Eye (tissue), 1 donor: ENCODE measurements at regions not wholly inside any gene's neighbourhood (a gene's known extent, or its start where the extent isn't known, plus 50 kb on each side); places are given as distances from the start of the nearest gene placed in this dataset.

Experiments used
- DNase-seq: peaks from one replicate; pipeline ENCODE4 v3.0.0-alpha.2; 2015

DNA sequence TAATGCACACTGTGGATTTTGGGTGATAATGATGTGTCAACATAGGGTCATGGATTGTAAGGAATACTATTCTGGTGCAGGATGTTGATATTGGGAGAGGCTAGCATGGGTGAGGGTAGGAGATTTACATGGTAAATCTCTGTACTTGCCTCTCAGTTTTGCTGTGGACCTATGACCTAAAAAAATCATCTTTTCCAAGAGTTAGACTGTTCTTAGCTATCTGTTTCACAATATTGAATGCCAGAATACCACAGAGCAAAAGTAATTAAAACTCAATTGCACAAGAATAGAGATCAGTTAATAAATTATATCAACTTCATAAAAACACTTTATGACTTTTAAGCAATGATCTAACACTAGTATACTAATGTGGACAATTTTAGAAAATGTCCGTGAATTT is 651.6 kb downstream of the HTR1A start:
- DNase-seq, result no peak

DNA sequence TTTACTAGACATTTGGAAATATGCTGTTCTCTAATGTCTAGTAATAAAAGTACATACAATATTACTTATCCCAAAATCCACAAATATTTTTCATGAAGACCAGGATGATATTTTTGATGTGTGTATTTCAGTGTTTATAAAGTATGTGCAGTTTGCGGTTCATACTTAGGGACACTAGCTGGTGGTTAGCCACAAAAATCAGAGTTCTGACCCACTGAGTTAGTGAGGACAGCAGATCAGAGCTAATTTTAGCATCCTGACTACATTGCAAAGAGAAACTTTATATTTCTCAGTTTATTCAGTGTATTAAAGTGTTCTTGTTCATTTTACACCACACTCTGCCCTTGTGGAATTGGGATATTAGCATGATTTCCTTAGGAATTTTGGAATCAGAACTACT is 655.3 kb downstream of the HTR1A start:
- no peak for DNase-seq

DNA sequence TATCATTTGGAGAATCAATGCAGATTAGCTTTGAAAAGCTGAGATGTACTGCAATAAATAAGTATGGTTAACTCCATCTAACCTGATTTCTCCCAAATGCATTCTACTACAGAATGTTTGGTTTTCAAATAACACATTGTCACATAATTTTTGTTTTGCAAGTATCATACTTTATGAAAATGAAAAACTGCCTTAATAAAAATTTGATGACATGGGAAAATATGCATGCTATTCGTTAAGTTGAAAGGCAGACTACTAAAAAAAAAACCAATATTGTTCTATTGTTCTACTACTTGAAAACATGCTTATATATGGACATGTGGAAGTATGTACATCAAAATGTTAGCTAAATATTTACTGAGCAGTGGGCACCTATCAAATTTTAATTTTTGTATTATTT is 668.9 kb downstream of the HTR1A start:
- no peak for DNase-seq

DNA sequence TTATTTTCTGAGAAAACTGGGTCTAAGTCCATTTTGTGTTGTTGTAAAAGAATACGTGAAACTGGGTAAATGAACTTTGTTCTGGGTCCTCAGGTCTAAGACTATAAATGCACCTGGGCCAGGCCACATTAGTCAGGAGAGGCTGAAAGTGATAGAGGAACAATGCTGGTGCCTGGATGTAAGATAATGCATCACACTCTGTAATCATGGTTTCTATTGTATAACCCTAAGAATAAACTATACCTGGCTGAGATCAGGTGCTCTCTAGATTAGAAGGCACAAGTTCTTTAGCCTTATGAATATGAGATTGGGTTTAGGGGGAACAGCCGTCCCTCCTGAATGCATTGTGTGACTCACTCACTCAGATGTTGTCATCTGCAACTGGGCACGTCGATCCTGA is 675.5 kb downstream of the HTR1A start:
- DNase-seq, result no peak

DNA sequence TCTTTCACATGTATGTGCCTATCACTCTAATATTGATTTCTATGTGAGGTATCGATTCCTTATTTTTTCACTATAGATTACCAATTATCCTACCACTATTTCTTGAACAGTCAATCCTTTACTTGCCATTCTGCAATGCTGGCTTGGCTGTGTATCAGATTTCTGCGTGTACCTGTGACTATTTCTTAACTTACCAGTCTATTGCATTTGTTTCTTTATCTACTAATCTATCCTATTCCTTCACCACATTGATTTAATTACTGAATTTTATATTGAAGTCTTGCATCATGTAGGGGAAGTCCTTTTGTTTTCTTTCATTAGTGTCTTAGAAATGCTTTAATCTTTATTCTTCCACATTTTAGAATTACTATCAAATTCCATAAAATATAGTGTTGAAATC is 684.8 kb downstream of the LRRC70 start:
- DNase-seq, result no peak

DNA sequence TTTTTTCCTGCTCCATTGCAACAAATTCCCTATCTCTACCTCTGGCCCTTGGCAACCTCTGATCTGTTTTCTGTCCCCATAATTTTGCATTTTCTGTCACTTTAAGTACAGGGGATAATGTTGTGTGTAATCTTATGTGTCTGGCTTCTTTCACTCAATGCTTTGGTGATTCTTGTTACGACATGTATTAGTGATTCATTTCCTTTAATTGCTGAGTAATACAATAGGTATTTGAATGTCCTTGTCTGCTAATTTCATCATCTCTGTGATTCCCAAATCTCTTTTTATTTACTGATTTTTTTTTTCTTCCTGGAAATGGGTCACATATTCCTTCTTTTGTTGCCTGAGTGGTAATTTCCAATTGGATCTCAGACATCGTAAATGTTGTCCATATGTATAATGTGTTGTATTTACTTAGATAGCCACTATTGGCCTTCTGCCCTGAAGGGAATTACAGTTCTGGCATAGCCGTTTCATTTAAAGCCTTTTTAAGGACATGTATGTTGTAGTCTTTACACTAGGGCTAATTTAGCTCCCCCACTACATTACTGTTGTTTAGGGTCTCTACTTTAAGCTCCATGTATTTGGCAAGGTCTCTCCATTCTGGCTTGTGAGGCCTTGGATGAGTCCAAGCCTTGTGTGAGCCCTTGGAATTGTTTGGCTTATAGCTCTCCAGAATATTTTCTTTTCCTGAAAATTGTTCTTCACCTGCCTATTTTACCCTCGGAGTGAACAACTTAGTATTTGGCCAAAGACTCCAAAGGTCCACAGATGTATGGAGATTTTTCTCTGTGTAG is 683.8 kb downstream of the LRRC70 start:
- no peak for DNase-seq

DNA sequence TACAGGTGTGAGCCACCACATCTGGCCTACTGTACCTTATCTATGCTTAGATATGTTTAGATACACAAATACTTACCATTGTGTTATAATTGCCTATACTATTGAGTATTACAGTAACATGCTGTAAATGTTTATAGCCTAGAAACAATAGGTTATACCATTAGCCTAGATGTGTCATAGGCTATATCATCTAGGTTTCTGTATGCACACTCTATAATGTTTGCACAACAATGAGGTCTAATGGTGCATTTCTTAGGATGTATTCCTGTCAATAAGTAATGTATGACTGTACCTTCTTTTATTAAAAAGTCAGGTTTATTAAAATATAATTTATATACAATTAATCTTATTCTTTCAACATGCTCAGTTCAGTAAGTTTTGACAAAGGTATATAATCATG is 683.1 kb downstream of the LRRC70 start:
- DNase-seq, result no peak

DNA sequence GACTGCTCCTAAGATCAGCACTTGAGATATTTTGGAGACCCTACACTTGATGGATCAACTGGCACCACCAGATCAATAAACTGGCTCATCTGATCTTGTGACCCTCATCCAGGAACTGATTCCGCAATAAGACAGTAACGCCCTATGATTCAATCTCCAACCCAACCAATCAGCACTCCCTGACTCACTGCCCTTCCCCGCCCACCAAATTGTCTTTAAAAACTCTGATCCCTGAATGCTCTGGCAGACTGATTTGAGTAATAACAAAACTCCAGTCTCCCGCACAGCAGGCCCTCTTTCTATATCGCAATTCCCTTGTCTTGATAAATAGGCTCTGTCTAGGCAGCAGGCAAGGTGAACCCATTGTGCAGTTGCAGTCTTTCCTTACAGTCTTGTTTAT is 677.0 kb downstream of the LRRC70 start:
- DNase-seq, result no peak

DNA sequence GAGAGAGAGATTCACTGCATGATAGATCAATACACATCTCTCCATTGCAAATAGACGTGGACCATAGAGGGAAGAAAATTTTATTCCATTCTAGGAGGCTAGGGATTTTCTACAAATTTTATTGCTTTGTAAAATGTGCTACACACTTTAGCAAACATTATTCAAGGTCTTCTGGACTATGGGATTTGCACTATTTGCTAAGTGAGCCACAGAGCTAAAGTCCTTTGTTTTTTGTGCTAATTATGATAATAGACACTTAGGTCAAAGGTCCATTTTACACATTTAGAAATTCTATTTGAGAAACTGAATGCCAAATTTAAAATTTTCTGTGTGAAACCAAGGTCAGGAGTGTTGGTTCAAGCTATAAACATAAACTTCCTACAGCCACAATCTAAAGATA is 672.3 kb downstream of the LRRC70 start:
- no peak for DNase-seq

DNA sequence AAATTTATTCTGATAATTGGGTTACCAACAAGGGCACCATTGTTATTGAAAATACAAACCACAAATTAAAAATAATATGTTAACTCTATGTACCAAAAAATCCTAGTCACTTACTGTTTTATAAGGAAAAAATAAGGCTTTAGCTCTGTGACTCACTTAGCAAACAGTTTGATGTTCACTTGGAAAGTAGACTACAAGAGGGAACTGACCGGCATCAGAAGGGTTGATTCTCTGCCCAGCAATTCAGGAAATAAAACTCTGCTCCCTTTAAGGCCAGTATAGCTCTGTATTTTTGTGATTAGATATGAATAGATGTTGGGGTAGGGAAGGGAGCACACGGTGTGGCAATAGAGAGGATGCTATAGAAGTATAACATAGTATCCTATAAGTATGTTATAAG is 671.3 kb downstream of the LRRC70 start:
- DNase-seq, result no peak

DNA sequence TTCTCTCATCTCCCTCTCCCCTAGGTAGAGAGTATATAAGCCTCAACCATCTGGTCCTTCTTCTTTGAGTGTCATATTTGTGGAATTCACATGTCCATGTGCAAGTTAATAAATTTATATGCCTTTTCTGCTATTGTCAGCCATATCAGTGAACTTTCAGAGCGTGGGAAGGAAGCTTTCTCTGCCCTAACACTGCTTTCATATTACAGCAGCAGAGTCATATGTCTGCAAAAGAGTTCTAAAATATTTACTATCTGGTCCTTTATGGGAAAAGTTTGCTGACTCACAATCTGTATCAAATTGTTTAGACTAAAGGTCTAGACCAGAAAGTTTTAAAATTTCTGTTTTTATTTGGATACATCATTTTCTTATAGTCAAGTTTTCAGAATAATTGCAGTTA is 669.0 kb downstream of the LRRC70 start:
- DNase-seq, result no peak

DNA sequence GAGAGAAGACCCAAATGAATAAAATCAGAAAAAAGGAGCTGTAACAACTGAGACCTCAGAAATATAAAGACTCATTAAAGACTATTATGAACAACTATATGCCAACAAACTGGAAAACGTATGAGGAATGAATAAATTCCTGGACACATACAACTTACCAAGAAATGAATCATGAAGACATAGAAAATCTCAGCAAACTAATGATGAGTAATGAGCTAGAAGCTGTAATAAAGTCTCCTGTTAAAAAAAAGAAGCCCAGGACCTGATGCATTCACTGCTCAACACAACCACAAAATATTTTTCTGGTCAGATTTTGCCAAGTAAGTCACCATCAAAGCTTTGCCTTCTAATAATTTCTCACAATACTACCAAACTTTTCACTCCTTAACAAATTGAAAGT is 666.7 kb downstream of the LRRC70 start:
- no peak for DNase-seq

DNA sequence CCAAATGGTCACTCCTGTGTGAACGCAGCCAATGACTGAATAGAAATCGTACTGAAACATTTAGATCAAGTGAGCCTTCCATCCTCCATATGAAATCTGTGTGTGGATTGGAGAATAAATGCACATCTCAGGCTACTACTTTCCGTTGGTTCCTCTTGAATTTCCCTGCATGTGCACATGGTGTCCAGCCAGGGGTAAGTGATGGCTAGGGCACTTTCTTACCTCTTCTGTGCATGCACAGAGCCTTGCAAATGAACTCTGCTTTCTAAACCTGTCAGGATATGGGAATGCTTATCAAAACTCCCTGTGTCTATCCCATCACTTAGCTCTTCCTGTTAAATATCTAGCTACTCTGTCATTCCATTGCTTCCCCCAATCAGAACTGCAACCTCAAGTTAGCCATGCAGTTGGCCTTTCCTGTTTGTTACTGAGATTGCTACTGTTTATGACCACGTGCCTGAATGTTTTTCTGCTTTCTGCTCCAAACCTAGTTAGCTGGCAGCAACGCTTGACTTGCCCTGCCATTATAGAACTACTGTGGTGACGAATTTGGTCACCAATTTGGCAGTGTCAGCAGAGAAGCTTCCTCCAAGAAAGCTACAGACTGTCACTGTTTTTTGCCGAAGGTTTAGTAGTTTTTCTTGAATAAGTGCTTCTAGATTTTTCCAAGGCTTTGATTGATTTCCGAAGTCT is 661.6 kb downstream of the LRRC70 start:
- DNase-seq, result no peak

DNA sequence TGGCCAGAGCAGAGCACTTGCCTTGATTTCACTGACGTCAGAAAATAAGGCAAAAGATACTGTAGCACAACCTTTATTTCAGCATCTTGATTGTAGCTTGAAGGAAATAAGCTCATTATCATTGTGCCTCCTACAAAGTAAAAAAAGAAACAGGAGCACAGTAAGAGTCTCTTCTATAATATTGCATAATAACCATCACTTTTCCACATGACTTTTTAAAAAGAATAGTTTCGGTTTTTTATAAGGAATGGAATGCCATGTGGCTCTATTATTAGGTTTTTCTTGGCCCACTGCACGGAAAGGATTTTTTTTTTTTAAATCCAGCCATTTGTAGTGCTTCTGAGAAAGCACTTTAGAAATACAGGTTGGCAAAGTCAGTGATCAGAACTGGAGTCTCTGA is 655.3 kb downstream of the LRRC70 start:
- peak; percentile 3 for DNase-seq

DNA sequence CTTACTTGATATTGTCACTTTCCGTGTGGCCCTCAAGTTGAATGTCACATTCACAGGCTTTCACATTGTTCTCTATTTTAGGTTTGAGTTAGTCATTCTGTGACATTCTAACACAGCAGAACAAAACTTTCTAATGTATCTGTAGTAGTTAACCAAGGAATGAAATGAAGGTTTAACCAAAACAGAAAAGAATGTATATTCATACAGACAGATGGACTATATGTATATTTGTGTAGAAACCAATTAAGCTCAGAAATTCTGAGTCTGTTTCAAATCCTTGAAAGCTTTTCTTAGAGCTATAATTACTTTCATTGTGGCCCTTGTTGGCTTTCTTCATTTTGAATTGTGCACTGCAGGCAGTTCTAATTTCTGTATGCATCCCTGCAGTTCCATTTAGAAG is 654.7 kb downstream of the LRRC70 start:
- peak; percentile 2 for DNase-seq

DNA sequence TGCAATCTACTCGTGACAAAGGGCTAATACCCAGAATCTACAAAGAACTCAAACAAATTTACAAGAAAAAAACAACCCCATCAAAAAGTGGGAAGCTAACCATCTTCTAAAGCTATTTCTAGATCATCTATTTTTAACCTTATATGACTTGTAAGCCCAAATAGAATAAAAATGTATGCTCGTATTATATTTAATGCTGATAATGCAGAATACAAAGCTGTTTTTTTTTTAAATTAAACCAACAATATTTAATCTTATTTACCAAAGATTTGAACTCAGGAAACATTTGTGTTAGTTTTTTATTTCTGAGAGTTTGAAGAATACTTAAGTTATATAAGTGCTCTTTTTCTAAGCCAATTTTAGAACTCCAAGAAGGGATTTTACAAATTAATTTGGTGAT is 652.1 kb downstream of the LRRC70 start:
- DNase-seq, result no peak

DNA sequence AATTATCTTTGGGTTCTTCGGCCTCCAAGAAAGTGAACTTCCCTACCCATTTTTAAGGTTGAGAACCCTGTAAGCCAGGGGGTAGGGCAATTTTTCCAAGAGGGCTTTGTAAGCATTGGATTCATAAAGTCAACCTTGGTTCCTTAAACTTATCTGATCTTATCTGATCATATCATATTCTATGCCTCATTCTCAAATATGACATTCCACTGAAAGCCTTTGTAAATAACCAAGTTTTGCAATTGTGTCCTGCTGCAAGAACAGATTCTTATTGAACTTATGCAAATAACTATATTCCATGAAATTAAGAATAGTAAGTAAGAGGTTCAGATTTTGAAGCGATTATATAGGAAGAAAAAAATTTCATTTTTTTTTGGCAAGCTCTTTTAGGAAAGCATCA is 649.5 kb downstream of the LRRC70 start:
- no peak for DNase-seq

DNA sequence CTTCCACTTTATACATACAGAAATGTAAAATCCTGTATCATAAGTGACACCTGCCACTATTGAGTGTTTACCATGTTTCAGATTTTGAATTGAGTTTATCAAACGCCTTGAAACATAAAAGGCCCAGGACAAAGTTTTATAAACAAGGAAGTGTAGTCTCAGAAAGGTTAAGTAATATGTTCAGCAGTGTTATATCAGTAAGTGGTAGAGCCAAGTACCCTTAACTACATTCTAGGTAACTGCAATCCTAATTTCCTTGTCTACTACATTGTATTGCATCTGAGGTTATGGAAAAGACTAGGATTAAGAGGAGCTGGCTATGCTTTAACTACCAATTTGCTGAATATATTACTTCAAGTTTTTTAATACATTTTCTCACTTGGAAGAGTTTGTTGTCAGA is 641.6 kb downstream of the LRRC70 start:
- DNase-seq, result no peak

DNA sequence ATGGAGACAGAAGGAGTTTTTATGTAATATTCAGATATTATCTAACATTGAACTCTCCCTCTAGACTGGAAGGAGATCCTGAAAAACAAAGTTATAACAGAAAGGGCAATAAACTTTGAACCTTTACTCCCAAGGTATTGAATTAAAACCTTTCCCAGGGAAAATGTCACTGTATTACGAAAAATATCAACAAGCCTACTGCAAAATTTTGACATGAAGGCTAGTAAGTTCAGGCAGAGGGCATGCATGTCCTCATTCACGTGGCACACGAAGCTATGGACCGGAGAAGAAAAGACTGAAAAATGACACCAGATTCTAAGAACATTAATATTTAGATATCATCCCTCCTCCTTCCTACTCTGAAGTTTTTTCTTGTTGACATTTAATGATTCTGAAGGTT is 638.8 kb downstream of the LRRC70 start:
- DNase-seq, result no peak

DNA sequence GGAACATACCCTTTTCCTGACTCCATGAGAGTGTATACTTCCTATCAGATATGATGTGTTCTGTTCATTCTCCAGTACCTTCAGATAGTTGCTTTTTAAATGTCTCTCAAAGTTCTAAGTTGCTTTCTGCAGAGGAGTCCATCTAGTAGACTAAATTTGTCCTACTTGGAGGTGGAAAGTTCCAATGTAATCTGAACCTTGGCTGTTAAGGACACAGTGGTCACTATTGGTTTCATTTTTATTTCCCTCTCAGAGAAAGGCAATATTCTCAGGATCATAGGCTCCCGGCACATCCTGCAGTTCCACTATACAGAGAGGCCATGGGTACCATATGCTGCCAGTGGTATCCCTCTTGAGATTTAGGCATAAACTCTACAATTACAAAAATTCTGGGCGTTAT is 634.6 kb downstream of the LRRC70 start:
- no peak for DNase-seq

DNA sequence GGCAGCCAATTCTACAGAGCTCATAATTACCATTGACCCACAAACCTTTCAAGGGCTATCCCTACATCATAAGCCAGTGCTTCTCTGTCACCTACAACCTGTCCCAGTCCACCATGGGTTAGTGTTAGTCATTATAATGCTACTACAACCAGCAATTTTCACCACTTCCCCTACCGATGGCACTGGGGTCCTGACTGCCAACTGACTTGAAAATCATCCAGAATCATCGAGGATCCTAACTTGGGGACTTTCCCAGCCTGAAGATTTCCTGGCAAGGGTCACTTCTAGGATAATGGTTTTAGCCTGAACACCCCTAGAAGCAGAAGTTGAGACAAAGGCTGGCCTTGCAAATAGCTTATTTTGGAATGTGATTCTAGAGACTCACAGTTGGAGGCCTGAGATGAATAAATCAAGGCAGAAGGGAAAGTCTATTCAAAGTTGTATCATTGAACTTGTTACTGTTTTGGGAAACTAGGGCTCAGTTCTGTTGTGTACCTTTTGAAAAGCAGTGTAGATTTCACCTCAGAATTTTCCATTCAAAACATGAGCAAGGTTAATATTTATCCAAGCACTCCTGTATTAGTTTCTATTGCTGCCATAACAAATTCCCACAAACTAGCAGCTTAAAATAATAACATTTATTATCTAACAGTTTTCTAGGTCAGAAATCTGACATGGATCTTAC is 633.0 kb downstream of the LRRC70 start:
- no peak for DNase-seq

DNA sequence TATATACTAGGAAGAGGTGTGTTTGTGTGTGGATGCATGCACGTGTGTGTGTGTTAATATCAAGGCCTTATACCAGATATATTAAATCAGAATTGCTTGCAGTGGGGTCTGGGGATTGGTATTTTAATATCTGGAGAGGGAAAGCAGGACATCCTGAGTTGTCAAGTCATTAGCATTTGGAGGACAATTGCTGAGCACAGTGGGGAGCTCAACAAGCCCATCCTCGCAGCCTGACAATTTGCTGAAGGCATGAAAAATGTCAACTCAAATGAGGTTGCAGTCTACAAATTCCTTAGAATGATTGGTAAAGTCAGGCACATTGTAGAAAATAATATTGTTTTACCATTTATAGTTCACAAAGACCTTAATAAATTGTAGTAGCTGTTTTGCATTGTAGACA is 627.4 kb downstream of the LRRC70 start:
- DNase-seq, result no peak

DNA sequence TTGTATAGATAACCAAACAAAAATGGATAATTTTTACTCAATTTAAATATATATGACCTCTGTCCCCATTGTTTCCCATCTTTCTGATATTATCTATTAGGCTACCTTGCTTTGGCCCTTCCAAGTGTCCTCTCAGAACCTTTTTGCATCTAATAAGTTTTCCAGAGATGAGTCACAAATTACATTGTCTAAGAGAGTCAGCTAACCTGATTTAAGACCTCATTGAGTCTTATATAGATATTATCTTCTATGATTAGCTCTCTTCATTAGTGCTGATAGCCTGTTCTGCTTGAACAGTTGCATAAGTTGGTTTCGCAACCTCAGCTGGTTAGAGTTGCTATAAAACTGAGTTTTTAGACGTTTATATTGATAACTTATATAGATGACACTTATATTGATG is 623.1 kb downstream of the LRRC70 start:
- DNase-seq, result no peak

DNA sequence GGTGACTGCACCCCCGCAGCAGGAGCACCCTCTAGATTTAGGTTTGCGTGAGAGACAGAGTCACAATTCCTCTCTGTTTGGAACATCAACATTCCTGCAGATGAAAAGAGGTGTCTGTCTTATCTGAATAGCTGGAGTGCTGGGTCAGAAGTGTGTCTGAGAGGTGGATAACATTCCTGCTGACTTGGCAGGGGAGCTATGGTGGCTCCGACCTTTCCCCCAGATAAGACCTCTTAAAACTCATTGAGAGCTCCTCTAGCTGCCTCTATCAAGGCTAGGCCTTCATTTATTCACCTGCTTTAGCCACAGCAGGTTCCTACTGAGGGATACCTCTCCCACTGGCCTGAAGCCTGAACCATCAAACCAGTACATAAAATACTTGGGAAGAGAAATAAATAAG is 615.5 kb downstream of the LRRC70 start:
- DNase-seq, result no peak
